ENCODE measurements at regions not wholly inside any gene's neighbourhood (a gene's known extent, or its start where the extent isn't known, plus 50 kb on each side); places are given as distances from the start of the nearest gene placed in this dataset.

- TF ChIP-seq CTCF (IDR thresholded peaks at IDR 0.05) (no peak), POLR2A (IDR thresholded peaks at IDR 0.05) (no peak)
Observed at GRCh38 chr13:110816500-110816899, 98.4 kb downstream of the ANKRD10 start.
